A172 (cell line): ENCODE measurements at regions not wholly inside any gene's neighbourhood (a gene's known extent, or its start where the extent isn't known, plus 50 kb on each side); places are given as distances from the start of the nearest gene placed in this dataset.
"Not testable (repeated sequence)": the region's sequence is repeated elsewhere in the genome, so short reads cannot be mapped to it uniquely, and the experiment has no call there.

Experiments
- DNase-seq: peaks from one replicate; pipeline ENCODE4 v3.0.0-alpha.2; 2015; ENCODE audit warnings: low spot score

DNA sequence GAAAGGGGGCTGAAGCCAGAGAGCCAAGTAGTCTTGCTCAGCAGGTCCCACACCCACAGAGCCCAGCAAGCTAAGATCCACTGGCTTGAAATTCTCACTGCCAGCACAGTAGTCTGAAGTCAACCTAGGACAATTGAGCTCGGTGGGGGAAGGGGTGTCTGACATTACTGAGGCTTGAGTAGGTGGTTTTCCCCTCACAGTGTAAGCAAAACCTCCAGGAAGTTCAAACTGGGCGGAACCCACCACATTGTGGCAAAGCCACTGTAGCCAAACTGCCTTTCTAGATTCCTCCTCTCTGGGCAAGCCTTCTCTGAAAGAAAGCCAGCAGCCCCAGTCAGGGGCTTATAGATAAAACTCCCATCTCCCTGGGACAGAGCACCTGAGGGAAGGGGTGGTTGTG lies 630.9 kb upstream of the ITGA1 start:
- not testable (repeated sequence) for DNase-seq

DNA sequence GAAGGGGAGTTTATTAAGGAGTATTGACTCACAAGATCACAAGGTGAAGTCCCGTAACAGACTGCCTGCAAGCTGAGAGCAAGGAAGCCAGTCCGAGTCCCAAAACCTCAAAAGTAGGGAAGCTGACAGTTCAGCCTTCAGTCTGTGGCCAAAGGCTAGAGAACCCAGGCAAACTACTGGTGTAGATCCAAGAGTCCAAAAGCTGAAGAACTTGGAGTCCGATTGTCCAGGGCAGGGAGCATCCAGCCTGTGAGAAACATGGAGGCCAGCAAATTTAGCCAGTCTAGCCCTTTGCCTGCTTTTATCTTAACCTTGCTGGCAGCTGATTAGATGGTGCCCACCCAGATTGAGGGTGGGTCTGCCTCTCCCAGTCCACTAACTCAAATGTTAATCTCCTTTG lies 621.9 kb upstream of the ITGA1 start:
- DNase-seq = not testable (repeated sequence)

DNA sequence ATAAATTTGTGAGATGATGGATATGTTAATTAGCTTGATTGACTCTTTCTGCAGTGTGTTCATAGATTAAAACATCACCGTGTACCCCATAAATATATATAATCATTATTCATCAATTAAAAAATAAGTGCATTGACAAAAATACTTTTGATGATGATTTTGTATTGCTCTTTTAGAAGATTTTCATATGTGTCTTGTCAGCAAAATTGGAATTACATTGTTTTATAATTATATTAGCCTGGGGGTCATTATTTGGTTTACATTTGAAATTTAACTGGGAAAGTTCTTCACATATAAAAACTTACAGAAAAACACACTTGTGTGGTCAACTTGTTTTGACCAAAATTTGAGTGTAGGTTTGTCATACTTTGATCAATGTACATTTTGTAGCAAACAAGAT lies 614.6 kb upstream of the ITGA1 start:
- DNase-seq = no peak

DNA sequence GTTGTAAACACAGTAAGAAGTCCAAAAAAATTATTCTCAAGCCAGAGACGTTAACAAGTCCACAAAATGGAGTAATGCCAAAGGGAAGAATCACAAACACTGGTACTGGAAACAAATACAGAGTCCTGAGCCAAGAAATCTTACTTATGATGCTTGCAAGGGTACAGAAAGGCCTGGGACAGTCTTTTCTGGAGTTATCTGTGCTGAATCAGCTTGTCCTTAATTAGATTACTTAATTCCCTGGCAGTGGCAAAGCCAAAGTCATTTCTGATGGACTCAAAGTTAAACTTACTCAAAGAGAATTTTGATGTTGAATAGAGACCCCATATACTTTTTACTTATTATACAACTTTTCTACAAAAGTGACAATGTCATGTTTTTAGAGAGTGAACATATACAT lies 610.5 kb upstream of the ITGA1 start:
- DNase-seq = no peak

DNA sequence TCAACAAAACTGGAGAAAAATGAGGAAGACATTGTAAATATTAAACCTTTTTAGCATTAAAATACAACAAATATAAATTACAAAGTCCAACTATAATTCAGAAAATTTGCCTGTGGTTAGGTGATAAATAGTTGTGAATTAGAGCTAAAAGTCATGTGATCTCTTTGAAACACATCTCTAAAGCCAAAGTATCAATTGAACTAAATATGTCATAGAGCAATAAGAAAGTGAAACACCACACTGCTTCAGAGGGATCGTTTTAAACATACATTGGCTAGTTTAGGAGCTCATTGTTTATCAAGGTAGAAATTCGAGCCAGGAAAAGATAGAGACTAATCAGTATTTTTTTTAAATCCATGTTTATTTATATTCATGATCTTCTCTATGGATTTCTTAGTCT lies 606.3 kb upstream of the ITGA1 start:
- DNase-seq = no peak

DNA sequence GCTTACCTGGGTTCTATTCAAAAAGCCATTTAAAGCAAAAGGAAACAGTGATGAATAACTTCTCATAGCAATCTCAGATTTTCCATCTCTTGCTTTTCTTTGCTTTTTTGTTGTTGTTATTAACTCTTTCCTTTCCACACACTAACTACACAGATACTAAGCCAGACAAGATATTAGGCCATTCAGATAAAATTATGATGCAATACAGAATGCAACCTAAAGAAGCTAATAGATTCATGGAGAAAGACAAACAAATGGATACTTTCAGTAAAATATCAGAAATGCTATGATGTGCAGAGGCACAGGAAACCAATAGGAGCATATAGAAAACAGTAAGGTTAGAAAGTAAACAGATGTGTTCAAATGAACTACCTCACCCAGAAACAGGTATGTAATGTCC lies 597.0 kb upstream of the ITGA1 start:
- no peak for DNase-seq

DNA sequence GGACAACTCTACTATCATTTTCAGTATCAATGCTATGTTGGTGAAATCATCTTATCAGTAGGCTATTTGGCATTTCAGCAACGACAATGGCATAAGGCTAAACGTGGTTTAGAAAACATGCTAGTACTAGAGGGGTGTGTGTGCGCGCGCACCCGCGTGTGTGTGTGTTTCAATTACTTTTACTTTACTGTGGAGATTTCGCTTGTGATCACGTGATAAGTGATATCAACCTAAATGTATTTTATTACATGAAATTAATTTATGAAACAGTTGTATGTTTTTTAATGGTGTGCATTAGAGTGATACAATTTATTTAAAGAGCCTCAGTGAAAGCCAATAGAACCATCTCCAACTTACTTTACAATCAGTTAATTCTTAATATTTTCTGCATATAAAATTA lies 587.9 kb upstream of the ITGA1 start:
- no peak for DNase-seq

DNA sequence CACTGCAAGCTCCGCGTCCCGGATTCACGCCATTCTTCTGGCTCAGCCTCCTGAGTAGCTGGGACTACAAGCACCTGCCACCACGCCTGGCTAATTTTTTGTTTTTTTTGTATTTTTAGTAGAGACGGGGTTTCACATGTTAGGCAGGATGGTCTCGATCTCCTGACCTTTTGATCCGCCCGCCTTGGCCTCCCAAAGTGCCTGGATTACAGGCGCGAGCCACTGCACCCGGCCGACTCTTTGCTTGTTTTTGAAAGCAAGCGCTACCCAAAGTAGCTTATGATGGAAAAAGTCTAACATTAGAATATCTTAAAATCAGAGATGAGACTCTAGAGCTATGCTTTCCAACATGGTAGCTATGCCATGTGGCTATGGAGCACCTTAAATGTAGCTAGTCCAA lies 585.5 kb upstream of the ITGA1 start:
- no peak for DNase-seq

DNA sequence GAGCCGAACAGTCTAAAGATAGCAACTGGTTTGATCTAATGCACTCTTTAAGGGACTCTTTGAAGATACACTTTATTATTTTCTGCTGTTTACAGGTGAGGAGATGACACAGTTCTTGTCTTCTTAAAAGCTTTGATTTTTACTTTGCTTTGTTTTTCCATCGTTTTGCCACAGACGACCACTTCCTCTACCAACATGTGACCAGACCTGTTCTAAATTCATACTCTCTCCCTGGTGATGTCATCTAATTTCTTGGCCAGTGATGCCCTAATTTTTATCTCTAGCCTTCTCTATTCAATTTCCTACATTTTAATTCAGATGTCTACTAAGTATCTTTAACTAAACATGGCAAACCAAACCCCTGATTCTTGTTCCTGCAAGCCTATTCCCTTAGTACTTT lies 583.4 kb upstream of the ITGA1 start:
- no peak for DNase-seq
